ENCODE measurements at regions not wholly inside any gene's neighbourhood (a gene's known extent, or its start where the extent isn't known, plus 50 kb on each side); places are given as distances from the start of the nearest gene placed in this dataset.

GRCh38 chr2:147648471-147648870 lies 196.4 kb upstream of the ACVR2A start:
- DNase-seq = no peak

DNA sequence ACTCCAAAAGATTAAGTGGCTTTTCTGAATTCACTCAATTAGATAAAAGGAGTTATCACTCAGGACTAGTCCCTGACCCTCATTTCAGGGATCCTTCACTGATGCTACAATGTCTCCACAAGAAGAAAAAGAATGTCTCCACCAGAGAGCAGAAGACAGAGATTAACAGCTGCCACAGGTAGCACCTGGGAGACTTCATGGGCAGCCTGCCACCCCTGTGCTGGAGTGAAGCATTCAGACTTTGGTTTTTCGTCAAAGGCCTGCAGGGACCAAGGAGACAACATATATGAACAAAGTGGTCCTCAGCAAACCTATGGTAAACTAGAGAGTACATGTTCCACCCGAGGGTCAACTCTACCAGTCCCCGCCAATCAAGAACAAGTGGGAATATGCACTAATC lies 197.0 kb upstream of the ACVR2A start:
- DNase-seq = no peak

GRCh38 chr2:147646818-147647468 lies 197.9 kb upstream of the ACVR2A start:
- DNase-seq = no peak

- DNase-seq = no peak
Observed at GRCh38 chr2:147644491-147644890, 200.3 kb upstream of the ACVR2A start.

DNA sequence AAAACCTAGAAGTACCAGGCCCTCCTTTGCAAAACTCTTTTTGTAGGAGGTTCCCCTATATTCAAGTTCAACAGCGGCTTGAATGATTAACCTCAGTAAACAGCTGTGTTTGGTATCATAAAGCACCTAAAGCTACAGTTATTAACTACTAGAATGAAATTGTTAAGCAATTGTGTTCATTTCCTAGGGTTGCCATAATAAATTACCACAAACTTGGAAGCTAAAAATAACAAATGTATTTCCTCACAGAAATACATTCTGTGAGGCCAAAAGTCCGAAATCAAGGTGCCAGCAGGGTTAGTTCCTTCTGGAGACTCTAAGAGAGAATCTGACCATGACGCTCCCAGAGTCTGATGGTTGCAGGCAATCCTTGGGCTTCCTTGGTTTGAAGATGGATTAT lies 202.1 kb upstream of the ACVR2A start:
- DNase-seq = no peak

DNA sequence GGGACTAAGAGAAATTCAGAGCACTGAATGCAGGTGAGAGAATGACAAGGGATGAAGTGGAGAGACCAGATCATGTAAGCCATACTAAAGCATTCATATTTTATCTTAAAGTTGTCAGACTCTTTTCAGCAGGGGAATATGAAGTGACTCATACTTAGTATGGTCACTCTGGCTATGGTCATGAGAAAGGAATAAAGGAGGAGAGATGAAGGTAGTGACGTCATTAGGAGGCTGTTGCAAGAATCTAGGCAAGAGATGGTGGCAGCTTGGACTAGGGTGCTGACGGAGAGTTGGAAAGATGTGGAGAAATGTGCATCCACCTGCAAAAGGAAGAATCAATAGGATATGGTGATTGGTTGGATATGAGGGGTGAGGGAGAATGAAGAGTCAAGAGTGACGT lies 203.2 kb upstream of the ACVR2A start:
- no peak for DNase-seq

- DNase-seq = no peak
Observed at GRCh38 chr2:147639891-147640290, 204.9 kb upstream of the ACVR2A start.

GRCh38 chr2:147639386-147639785 lies 205.4 kb upstream of the ACVR2A start:
- no peak for DNase-seq

GRCh38 chr2:147636886-147637285 lies 207.9 kb upstream of the ACVR2A start:
- no peak for DNase-seq

DNA sequence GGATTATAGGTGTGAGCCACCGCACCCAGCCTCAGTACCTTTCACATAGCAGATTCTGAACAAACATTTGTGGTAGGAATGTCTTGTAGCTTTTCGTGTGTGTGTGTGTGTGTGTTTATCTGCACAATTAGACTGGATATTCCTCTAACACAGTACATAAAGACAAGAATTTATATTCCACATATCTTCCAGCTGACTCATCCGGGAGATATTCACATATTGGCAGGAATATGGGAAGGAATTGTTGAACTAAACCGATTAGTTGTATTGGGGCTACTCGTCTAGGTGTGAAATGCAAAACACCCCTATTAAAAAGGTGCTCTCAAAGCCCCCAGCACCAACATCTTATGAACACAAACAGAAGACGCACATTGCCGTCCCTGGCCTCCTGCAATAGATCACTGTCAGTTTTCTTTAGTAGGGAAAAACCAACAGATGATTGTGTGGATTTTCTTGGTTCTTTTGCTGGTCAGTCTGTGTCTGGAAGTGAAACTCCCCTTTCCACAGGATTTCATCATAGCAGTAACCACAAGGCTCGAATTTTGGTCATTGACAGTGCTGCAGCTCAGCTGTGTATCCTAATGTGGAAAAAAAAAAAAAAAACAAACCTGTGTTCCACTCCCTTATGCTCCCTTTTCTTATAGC lies 208.5 kb upstream of the ACVR2A start:
- no peak for DNase-seq

DNA sequence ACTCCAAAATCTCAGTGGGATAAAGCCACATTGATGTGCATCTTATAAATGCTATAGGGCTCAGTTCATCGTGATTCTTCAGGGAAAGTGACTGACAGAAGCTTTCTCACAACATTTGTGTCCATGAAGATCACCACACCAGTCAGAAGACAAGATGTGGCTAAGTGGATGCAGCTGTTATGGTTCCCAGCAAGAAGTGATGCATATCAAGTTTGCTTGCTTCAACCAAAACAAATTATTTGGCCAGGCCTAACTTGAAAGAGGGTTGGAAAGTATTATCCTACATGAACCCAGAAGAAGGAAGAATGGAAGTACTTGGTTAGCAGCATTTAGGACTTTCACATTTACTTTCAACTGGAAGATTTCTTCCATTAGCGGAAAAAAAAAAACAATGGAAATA lies 210.0 kb upstream of the ACVR2A start:
- no peak for DNase-seq

GRCh38 chr2:147632198-147632597 lies 212.6 kb upstream of the ACVR2A start:
- DNase-seq = no peak

DNA sequence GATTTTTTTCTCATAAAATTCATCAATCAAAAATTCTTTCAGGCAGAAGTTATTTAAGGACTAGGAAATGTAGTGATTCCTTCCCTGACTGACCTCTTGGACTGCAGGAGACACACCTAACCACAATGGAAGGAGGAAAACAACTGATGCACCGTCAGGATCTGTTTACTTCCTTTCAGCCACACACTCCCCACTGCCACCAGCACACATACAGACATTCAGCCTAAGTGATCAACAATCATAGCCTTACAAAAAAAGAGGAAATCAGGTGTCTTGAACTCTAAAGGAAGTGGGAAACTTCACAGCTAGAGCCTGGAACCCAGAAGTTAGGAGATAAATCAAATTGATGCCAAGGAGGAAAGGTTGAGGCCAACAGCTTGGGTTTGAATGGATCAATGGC lies 213.5 kb upstream of the ACVR2A start:
- no peak for DNase-seq

- DNase-seq = no peak
Observed at GRCh38 chr2:147630585-147630984, 214.2 kb upstream of the ACVR2A start.

- DNase-seq = no peak
Observed at GRCh38 chr2:147628971-147629421, 215.8 kb upstream of the ACVR2A start.

GRCh38 chr2:147623328-147623727 lies 221.5 kb upstream of the ACVR2A start:
- DNase-seq = no peak

DNA sequence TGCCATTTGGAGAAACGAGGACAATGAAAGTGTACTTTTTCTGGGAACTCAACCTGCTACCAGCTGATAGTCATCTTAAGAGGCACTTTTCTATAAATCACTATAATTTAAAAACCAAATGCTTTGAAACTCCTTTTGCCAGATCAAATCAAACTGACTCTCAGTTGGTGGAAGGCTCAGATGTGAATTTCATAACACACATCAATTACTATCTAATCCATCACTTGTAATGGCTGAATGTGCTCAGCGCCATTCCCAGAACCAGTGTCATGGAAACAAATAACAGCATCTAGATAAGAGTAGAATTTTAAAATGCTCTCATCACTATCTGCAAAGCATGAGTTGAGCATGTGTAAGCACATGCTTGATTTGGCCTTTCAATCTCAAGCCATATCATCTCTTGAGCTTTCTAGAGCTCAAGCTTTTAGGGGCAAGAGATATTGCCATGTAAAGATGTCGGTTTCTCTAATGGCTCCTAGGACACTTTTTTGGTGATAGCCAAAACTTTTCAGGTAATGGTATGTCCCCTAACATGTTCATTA lies 223.1 kb upstream of the ACVR2A start:
- no peak for DNase-seq

DNA sequence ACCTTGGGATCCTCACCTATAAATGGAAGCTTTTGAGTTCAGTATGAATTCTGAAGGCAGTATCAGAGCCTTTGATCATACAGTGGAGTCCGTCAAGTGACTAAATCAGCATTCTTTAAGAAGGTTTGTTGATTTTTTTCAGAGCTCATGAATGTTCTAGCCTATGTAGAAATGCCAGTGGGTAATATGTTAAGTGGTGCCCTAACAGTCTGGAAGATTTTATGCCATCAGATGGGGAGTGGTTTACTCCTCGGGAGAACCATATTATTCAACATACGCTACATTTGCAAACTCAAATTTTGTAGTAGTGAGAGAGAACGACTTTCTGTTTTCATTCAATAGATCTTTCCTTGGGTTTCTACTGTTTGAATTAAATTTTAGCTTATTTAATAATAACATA lies 225.0 kb upstream of the ACVR2A start:
- DNase-seq = no peak

GRCh38 chr2:147615726-147616125 lies 229.1 kb upstream of the ACVR2A start:
- no peak for DNase-seq

DNA sequence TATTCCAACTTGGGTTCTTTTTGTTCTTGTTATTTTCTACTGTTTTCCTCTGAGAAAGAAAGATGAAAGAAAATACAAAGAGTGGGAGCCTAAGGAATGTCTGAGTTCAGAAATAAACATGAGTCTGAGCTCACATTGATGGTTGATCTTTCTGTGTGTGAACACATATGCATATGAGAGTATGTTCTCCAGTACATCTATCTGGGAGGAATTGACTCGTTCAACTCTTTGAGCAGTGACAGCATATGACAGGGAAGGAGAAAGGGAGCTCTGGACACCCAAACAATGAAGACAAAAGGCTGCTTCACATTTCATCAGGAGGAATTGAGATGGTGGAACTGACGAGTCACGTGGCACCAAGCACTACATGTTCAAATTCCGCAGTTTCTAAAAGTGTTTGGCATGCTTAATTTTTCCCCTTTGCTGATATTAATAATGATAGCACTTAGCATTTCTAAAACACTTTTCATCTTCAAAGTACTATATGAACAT lies 229.8 kb upstream of the ACVR2A start:
- no peak for DNase-seq

DNA sequence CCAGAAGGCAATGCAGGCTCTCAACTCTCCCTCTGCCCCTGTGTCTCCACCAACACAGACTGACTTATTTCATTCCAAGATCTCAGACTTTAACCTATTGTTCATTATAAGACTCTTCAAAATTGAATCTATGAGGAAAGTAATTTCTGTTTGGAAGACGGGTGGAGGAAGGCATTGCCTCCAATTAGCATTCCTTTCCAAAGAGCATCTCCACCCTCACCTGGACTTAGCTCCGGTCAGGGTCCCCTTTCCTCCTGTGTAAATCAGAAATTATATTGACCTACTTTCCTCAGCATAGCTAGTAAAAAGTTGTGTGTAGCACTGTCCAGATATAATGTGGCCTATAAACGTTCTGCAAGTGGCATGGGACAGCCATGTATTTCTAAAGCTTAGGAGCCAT lies 230.4 kb upstream of the ACVR2A start:
- no peak for DNase-seq

- DNase-seq = no peak
Observed at GRCh38 chr2:147610496-147611040, 234.3 kb upstream of the ACVR2A start.

GRCh38 chr2:147609301-147609700 lies 235.5 kb upstream of the ACVR2A start:
- no peak for DNase-seq
